ENCODE measurements at regions not wholly inside any gene's neighbourhood (a gene's known extent, or its start where the extent isn't known, plus 50 kb on each side); places are given as distances from the start of the nearest gene placed in this dataset.
A peak's percentile ranks its signal among the peaks of the same experiment; 100 is the strongest.

GRCh38 chr4:19838858-19839257 is 412.8 kb upstream of the SLIT2 start:
- Histone ChIP-seq H3K4me1 (ENCODE audit: control insufficient read depth, insufficient read depth, low read length, poor library complexity, severe bottlenecking) (no peaks in the 10 kb centered on the region), H3K36me3 (ENCODE audit: control insufficient read depth, insufficient read depth, low read length) (no peaks in the 10 kb centered on the region), H3K27ac (ENCODE audit: low read depth, low read length, severe bottlenecking) (no peak overlapping the region), H3K4me3 (ENCODE audit: extremely low read depth, insufficient read depth, low read length, poor library complexity, severe bottlenecking) (no peak overlapping the region), H3K9me3 (ENCODE audit: control insufficient read depth, low read length) (no peaks in the 10 kb centered on the region)
- no CpG with 5 or more reads among the region's 1 CpG for WGBS, 2 experiments (ENCODE audit: insufficient coverage in 2 of 2)

GRCh38 chr4:19835429-19835828 is 416.3 kb upstream of the SLIT2 start:
- Histone ChIP-seq H3K9me3 (ENCODE audit: control insufficient read depth, low read length) (no peaks in the 10 kb centered on the region), H3K27ac (ENCODE audit: low read depth, low read length, severe bottlenecking) (no peak overlapping the region), H3K4me3 (ENCODE audit: extremely low read depth, insufficient read depth, low read length, poor library complexity, severe bottlenecking) (no peak overlapping the region), H3K4me1 (ENCODE audit: control insufficient read depth, insufficient read depth, low read length, poor library complexity, severe bottlenecking) (no peaks in the 10 kb centered on the region), H3K36me3 (ENCODE audit: control insufficient read depth, insufficient read depth, low read length) (no peaks in the 10 kb centered on the region)
- WGBS, 2 experiments (ENCODE audit: insufficient coverage in 2 of 2): 85 to 100% methylated on average over 1 of the region's 3 CpGs

- Histone ChIP-seq H3K9me3 (ENCODE audit: control insufficient read depth, low read length) (no peaks in the 10 kb centered on the region), H3K27ac (ENCODE audit: low read depth, low read length, severe bottlenecking) (no peak overlapping the region), H3K4me1 (ENCODE audit: control insufficient read depth, insufficient read depth, low read length, poor library complexity, severe bottlenecking) (no peaks in the 10 kb centered on the region), H3K4me3 (ENCODE audit: extremely low read depth, insufficient read depth, low read length, poor library complexity, severe bottlenecking) (no peak overlapping the region), H3K36me3 (ENCODE audit: control insufficient read depth, insufficient read depth, low read length) (no peaks in the 10 kb centered on the region)
- WGBS, 2 experiments (ENCODE audit: insufficient coverage in 2 of 2): 82 to 89% methylated on average over 3 of the region's 3 CpGs
Observed at GRCh38 chr4:19832411-19832810, 419.3 kb upstream of the SLIT2 start.

- Histone ChIP-seq H3K4me1 (ENCODE audit: control insufficient read depth, insufficient read depth, low read length, poor library complexity, severe bottlenecking) (no peaks in the 10 kb centered on the region), H3K4me3 (ENCODE audit: extremely low read depth, insufficient read depth, low read length, poor library complexity, severe bottlenecking) (no peak overlapping the region), H3K27ac (ENCODE audit: low read depth, low read length, severe bottlenecking) (no peak overlapping the region), H3K36me3 (ENCODE audit: control insufficient read depth, insufficient read depth, low read length) (no peaks in the 10 kb centered on the region), H3K9me3 (ENCODE audit: control insufficient read depth, low read length) (no peaks in the 10 kb centered on the region)
- WGBS, 2 experiments (ENCODE audit: insufficient coverage in 2 of 2): 100% methylated on average over 3 to 4 of the region's 4 CpGs
Observed at GRCh38 chr4:19831644-19832285, 419.9 kb upstream of the SLIT2 start.

GRCh38 chr4:19829101-19829500 is 422.6 kb upstream of the SLIT2 start:
- Histone ChIP-seq H3K4me3 (ENCODE audit: extremely low read depth, insufficient read depth, low read length, poor library complexity, severe bottlenecking) (no peak overlapping the region), H3K36me3 (ENCODE audit: control insufficient read depth, insufficient read depth, low read length) (no peaks in the 10 kb centered on the region), H3K4me1 (ENCODE audit: control insufficient read depth, insufficient read depth, low read length, poor library complexity, severe bottlenecking) (no peaks in the 10 kb centered on the region), H3K27ac (ENCODE audit: low read depth, low read length, severe bottlenecking) (no peak overlapping the region), H3K9me3 (ENCODE audit: control insufficient read depth, low read length) (no peaks in the 10 kb centered on the region)
- WGBS, 2 experiments (ENCODE audit: insufficient coverage in 2 of 2): no CpG with 5 or more reads among the region's 4 CpGs

GRCh38 chr4:19823781-19824180 is 427.9 kb upstream of the SLIT2 start:
- Histone ChIP-seq H3K27ac (ENCODE audit: low read depth, low read length, severe bottlenecking) (no peak overlapping the region), H3K36me3 (ENCODE audit: control insufficient read depth, insufficient read depth, low read length) (no peaks in the 10 kb centered on the region), H3K4me1 (ENCODE audit: control insufficient read depth, insufficient read depth, low read length, poor library complexity, severe bottlenecking) (no peaks in the 10 kb centered on the region), H3K9me3 (ENCODE audit: control insufficient read depth, low read length) (no peaks in the 10 kb centered on the region), H3K4me3 (ENCODE audit: extremely low read depth, insufficient read depth, low read length, poor library complexity, severe bottlenecking) (no peak overlapping the region)
- no CpG with 5 or more reads among the region's 3 CpGs for WGBS, 2 experiments (ENCODE audit: insufficient coverage in 2 of 2)

- no peaks in the 10 kb centered on the region for H3K4me1 ChIP-seq (ENCODE audit: control insufficient read depth, insufficient read depth, low read length, poor library complexity, severe bottlenecking)
- H3K4me3 ChIP-seq (ENCODE audit: extremely low read depth, insufficient read depth, low read length, poor library complexity, severe bottlenecking): no peak overlapping the region
- H3K36me3 ChIP-seq (ENCODE audit: control insufficient read depth, insufficient read depth, low read length): no peaks in the 10 kb centered on the region
- WGBS, 2 experiments (ENCODE audit: insufficient coverage in 2 of 2): no CpG with 5 or more reads among the region's 1 CpG
- H3K27ac ChIP-seq (ENCODE audit: low read depth, low read length, severe bottlenecking): no peak overlapping the region
- no peaks in the 10 kb centered on the region for H3K9me3 ChIP-seq (ENCODE audit: control insufficient read depth, low read length)
Observed at GRCh38 chr4:19819737-19820136, 432.0 kb upstream of the SLIT2 start.

GRCh38 chr4:19809989-19810388 is 441.7 kb upstream of the SLIT2 start:
- peak overlapping the region; percentile 75 for H3K27ac ChIP-seq (ENCODE audit: low read depth, low read length, severe bottlenecking)
- no peaks in the 10 kb centered on the region for H3K9me3 ChIP-seq (ENCODE audit: control insufficient read depth, low read length)
- H3K36me3 ChIP-seq (ENCODE audit: control insufficient read depth, insufficient read depth, low read length): no peaks in the 10 kb centered on the region
- no CpG with 5 or more reads among the region's 1 CpG for WGBS, 2 experiments (ENCODE audit: insufficient coverage in 2 of 2)
- H3K4me3 ChIP-seq (ENCODE audit: extremely low read depth, insufficient read depth, low read length, poor library complexity, severe bottlenecking): no peak overlapping the region
- peaks cover 18% of the 10 kb centered on the region for H3K4me1 ChIP-seq (ENCODE audit: control insufficient read depth, insufficient read depth, low read length, poor library complexity, severe bottlenecking)

- Histone ChIP-seq H3K9me3 (ENCODE audit: control insufficient read depth, low read length) (no peaks in the 10 kb centered on the region), H3K27ac (ENCODE audit: low read depth, low read length, severe bottlenecking) (no peak overlapping the region), H3K36me3 (ENCODE audit: control insufficient read depth, insufficient read depth, low read length) (no peaks in the 10 kb centered on the region), H3K4me3 (ENCODE audit: extremely low read depth, insufficient read depth, low read length, poor library complexity, severe bottlenecking) (no peak overlapping the region), H3K4me1 (ENCODE audit: control insufficient read depth, insufficient read depth, low read length, poor library complexity, severe bottlenecking) (peaks cover 24% of the 10 kb centered on the region)
- 69 to 73% methylated on average over 1 to 2 of the region's 2 CpGs for WGBS, 2 experiments (ENCODE audit: insufficient coverage in 2 of 2)
Observed at GRCh38 chr4:19807505-19807904, 444.2 kb upstream of the SLIT2 start.

GRCh38 chr4:19806865-19807264 is 444.8 kb upstream of the SLIT2 start:
- no peak overlapping the region for H3K4me3 ChIP-seq (ENCODE audit: extremely low read depth, insufficient read depth, low read length, poor library complexity, severe bottlenecking)
- H3K36me3 ChIP-seq (ENCODE audit: control insufficient read depth, insufficient read depth, low read length): no peaks in the 10 kb centered on the region
- no peaks in the 10 kb centered on the region for H3K9me3 ChIP-seq (ENCODE audit: control insufficient read depth, low read length)
- no peak overlapping the region for H3K27ac ChIP-seq (ENCODE audit: low read depth, low read length, severe bottlenecking)
- H3K4me1 ChIP-seq (ENCODE audit: control insufficient read depth, insufficient read depth, low read length, poor library complexity, severe bottlenecking): peaks cover 24% of the 10 kb centered on the region
- WGBS, 2 experiments (ENCODE audit: insufficient coverage in 2 of 2): no CpG with 5 or more reads among the region's 1 CpG

- Histone ChIP-seq H3K4me1 (ENCODE audit: control insufficient read depth, insufficient read depth, low read length, poor library complexity, severe bottlenecking) (peaks cover 9% of the 10 kb centered on the region), H3K9me3 (ENCODE audit: control insufficient read depth, low read length) (no peaks in the 10 kb centered on the region), H3K36me3 (ENCODE audit: control insufficient read depth, insufficient read depth, low read length) (no peaks in the 10 kb centered on the region), H3K4me3 (ENCODE audit: extremely low read depth, insufficient read depth, low read length, poor library complexity, severe bottlenecking) (no peak overlapping the region), H3K27ac (ENCODE audit: low read depth, low read length, severe bottlenecking) (no peak overlapping the region)
- WGBS, 2 experiments (ENCODE audit: insufficient coverage in 2 of 2): 78 to 90% methylated on average over 2 of the region's 2 CpGs
Observed at GRCh38 chr4:19803406-19803805, 448.3 kb upstream of the SLIT2 start.
